Smooth muscle cell (in vitro differentiated cells): ENCODE measurements at regions not wholly inside any gene's neighbourhood (a gene's known extent, or its start where the extent isn't known, plus 50 kb on each side); places are given as distances from the start of the nearest gene placed in this dataset.

Experiments
- DNase-seq: peaks from one replicate; lab custom pipeline; 2025; ENCODE audit not compliant: unreplicated experiment; lab: John Stamatoyannopoulos, UW
- H2AFZ ChIP-seq: fragments of 200-600 bp; sonication (generic); 2 replicates; pipeline ENCODE4 v1.6.0; 2016; ENCODE audit warnings: antibody characterized with exemption, low read depth, mild to moderate bottlenecking
- H3F3A ChIP-seq: fragments of 200-600 bp; sonication (generic); 2 replicates; pipeline ENCODE4 v1.6.0; 2017; ENCODE audit warnings: antibody characterized with exemption, low read depth
- H3K27ac ChIP-seq: fragments of 200-600 bp; sonication (generic); 2 replicates; pipeline ENCODE4 v1.5.1; 2016; ENCODE audit warnings: low read depth, mild to moderate bottlenecking
- H3K27me3 ChIP-seq: fragments of 200-600 bp; sonication (generic); 2 replicates; pipeline ENCODE4 v1.6.1; 2016; ENCODE audit warnings: low read depth, mild to moderate bottlenecking
- H3K36me3 ChIP-seq: fragments of 200-600 bp; sonication (generic); 2 replicates; pipeline ENCODE4 v1.5.1; 2016; ENCODE audit warnings: low read depth
- H3K4me1 ChIP-seq: fragments of 200-600 bp; sonication (generic); 2 replicates; pipeline ENCODE4 v1.5.1; 2016; ENCODE audit warnings: low read depth
- H3K4me2 ChIP-seq: fragments of 200-600 bp; sonication (generic); 2 replicates; pipeline ENCODE4 v1.6.0; 2016; ENCODE audit warnings: mild to moderate bottlenecking
- H3K4me3 ChIP-seq: fragments of 200-600 bp; sonication (generic); 2 replicates; pipeline ENCODE4 v1.5.1; 2016; ENCODE audit warnings: mild to moderate bottlenecking
- H3K79me2 ChIP-seq: fragments of 200-600 bp; sonication (generic); 2 replicates; pipeline ENCODE4 v1.6.0; 2016; ENCODE audit warnings: low read depth, mild to moderate bottlenecking
- H3K9ac ChIP-seq: fragments of 200-600 bp; sonication (generic); 2 replicates; pipeline ENCODE4 v1.6.0; 2016; ENCODE audit warnings: low read depth
- H3K9me3 ChIP-seq: fragments of 200-600 bp; sonication (generic); replicated peaks from 2 replicates; pipeline ENCODE4 v1.5.1; 2016; ENCODE audit warnings: low read depth
- H4K20me1 ChIP-seq: fragments of 200-600 bp; sonication (generic); 2 replicates; pipeline ENCODE4 v1.6.0; 2016; ENCODE audit warnings: low read depth
- CTCF ChIP-seq: fragments of 200-600 bp; sonication (generic); IDR thresholded peaks from 2 replicates; pipeline ENCODE4 v1.5.1; 2017; ENCODE audit warnings: borderline replicate concordance, mild to moderate bottlenecking, antibody characterized with exemption; ENCODE audit not compliant: insufficient read depth, poor library complexity, severe bottlenecking
- WGBS: methylation state at CpG from one replicate; pipeline ENCODE4 v1.1.7; 2016; ENCODE audit warnings: low lambda C conversion rate; 5-methylcytosine and 5-hydroxymethylcytosine counted together

- no peak overlapping the region for H3K9ac ChIP-seq
- H3K4me1 ChIP-seq, result no peaks in the 10 kb centered on the region
- DNase-seq, result no peak
- H2AFZ ChIP-seq, result no peak overlapping the region
- peaks cover 12% of the 10 kb centered on the region for H3K27me3 ChIP-seq
- no peaks in the 10 kb centered on the region for H3F3A ChIP-seq
- H3K4me2 ChIP-seq, result no peak overlapping the region
- no peak overlapping the region for H3K4me3 ChIP-seq
- no peaks in the 10 kb centered on the region for H3K79me2 ChIP-seq
- no peaks in the 10 kb centered on the region for H3K9me3 ChIP-seq
- WGBS, result 92% methylated on average over 8 of the region's 8 CpGs
- no peak overlapping the region for H3K27ac ChIP-seq
- H4K20me1 ChIP-seq, result no peaks in the 10 kb centered on the region
- no peak for TF ChIP-seq CTCF
- no peaks in the 10 kb centered on the region for H3K36me3 ChIP-seq
Observed at GRCh38 chr2:238629064-238629463, 202.3 kb downstream of the ASB1 start.

GRCh38 chr2:238631491-238632180 lies 204.9 kb downstream of the ASB1 start:
- Histone ChIP-seq H3K27me3 (peaks cover 12% of the 10 kb centered on the region), H3K79me2 (no peaks in the 10 kb centered on the region), H3K9ac (no peak overlapping the region), H3K4me2 (no peak overlapping the region), H3K4me3 (no peak overlapping the region), H3K4me1 (no peaks in the 10 kb centered on the region), H3K9me3 (no peaks in the 10 kb centered on the region), H3K27ac (no peak overlapping the region), H3F3A (no peaks in the 10 kb centered on the region), H4K20me1 (no peaks in the 10 kb centered on the region), H3K36me3 (no peaks in the 10 kb centered on the region), H2AFZ (no peak overlapping the region)
- no peak for DNase-seq
- no peak for TF ChIP-seq CTCF
- WGBS, result 88% methylated on average over 15 of the region's 15 CpGs

- H3K9ac ChIP-seq, result no peak overlapping the region
- no peaks in the 10 kb centered on the region for H3K79me2 ChIP-seq
- H3K27me3 ChIP-seq, result peaks cover 12% of the 10 kb centered on the region
- no peak overlapping the region for H3K4me2 ChIP-seq
- no peaks in the 10 kb centered on the region for H3K4me1 ChIP-seq
- no peak overlapping the region for H3K4me3 ChIP-seq
- H3K27ac ChIP-seq, result no peak overlapping the region
- H3F3A ChIP-seq, result no peaks in the 10 kb centered on the region
- H3K36me3 ChIP-seq, result no peaks in the 10 kb centered on the region
- H2AFZ ChIP-seq, result no peak overlapping the region
- H4K20me1 ChIP-seq, result no peaks in the 10 kb centered on the region
- TF ChIP-seq CTCF, result no peak
- H3K9me3 ChIP-seq, result no peaks in the 10 kb centered on the region
- DNase-seq, result no peak
- WGBS, result 93% methylated on average over 26 of the region's 26 CpGs
Observed at GRCh38 chr2:238632181-238633060, 205.7 kb downstream of the ASB1 start.
